Right renal pelvis (tissue), 4 donors: ENCODE measurements at regions not wholly inside any gene's neighbourhood (a gene's known extent, or its start where the extent isn't known, plus 50 kb on each side); places are given as distances from the start of the nearest gene placed in this dataset.
"Not testable (repeated sequence)": the region's sequence is repeated elsewhere in the genome, so short reads cannot be mapped to it uniquely, and the experiment has no call there.

ENCODE experiments used
- DNase-seq, 4 donors: peaks; one replicate each; pipeline ENCODE4 v3.0.0-alpha.2; 2013; ENCODE audit warnings: low read depth in 4 of 4, low spot score in 3 of 4, missing footprints in 1 of 4

DNA sequence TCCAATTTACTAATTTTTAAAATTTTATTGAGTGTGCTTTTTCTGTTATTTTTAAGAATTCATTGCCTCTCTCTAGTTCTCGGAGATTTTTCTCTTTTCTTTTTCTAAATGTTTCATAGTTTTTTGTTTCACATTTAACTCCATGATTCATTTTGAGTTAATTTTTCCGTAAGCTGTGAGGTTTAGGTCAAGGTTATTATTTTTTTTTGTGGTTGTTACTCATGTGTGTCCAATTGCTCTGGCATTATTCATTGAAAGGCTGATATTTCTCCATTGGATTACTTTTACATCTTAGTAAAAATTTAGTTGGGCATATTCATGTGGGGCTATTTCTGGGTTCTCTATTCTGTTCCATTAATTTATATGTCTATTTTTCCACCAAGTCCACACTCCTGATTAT is 220.8 kb downstream of the MID1IP1 start:
- no peak for DNase-seq

DNA sequence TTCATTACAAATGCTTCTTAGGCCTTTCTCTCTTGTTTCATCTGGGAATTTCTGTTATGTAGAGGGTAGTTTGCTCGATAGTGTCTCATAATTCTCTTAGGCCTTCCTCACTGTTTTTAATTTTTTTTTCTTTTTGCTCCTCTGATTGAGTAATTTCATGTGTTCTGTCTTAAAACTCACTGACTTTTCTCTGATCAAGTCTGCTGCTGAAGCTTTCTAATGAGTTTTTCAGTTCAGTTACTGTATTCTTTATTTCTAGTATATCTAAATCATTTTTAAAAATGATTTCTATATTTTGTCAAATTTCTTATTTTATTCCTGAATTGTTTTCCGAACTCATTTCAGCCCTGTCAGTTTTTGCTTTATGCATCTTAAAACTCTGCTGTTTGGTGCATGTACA is 228.0 kb downstream of the MID1IP1 start:
- no peak for DNase-seq

DNA sequence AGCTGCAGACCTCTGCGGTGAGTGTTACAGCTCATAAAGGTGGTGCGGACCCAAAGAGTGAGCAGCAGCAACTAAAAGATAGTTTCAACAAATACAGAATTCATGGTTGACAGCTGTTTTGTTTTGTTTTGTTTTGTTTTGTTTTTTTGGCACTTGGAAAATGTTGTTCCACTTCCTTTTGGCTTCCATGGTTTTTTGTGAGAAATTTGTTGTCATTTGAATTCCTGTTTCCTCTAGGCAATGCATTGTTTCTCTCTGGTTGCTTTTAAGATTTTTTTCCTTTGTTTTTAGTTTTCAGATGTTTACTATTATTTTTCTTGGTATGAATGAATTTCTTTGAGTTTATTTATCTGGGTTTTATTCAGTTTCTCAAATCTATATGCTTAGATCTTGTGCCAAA is 229.4 kb downstream of the MID1IP1 start:
- DNase-seq, result no peak

- DNase-seq, result no peak
These were observed 238.6 kb downstream of the MID1IP1 start for GRCh38 chrX:39039890-39040289.

DNA sequence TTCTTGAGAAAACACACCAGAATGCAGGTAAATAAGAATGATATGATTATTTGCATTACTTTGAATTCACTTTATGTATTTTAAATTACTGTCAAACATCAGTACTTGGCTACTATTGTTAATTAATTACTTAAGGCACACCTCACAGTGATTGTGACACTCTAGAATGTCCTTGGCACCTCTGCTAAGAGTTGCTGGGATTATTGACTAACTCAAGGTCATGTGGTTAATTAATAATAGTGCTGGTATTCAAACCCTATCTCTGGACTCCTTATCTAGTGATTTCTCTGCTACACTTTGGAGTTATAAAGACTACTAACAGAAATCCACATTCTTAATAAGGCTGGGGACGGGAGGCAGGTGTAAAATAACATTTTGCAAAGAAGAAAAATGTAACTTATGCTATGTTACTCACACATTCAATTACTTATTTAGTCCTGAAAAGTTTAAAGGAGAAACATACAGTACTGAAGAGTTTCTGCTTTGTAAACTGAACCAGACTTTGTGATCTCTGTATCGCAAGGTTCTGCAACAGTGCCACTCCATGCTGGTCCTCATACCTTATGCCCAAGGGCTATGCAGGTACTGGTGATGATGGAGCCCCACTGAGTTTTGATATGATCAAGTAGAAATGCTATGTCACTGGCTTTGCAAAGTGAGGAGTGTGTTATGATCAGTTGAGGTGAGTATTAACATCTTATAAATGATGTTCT is 242.7 kb downstream of the MID1IP1 start:
- no peak for DNase-seq

DNA sequence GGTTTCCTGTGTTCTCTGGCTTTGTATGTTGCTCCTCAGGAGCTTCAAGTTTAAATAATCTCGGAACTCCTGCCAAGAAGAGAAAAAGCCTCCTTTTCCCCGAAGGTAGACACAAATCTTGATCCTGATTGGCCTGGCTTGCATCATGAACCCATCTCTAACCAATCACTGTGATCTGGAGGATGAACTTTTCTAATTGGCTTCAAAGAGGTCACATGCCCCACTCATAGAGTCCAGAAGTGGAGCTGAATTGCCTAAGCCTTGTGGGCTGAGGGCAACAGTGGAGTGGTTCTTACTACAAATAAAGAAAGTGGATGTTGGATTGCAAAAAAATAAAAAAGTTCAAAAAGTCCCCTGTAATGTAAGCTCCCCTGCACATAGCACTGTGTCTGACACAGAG is 245.9 kb downstream of the MID1IP1 start:
- DNase-seq, result no peak

- DNase-seq, result no peak
These were observed 248.7 kb downstream of the MID1IP1 start for GRCh38 chrX:39049975-39050374.

DNA sequence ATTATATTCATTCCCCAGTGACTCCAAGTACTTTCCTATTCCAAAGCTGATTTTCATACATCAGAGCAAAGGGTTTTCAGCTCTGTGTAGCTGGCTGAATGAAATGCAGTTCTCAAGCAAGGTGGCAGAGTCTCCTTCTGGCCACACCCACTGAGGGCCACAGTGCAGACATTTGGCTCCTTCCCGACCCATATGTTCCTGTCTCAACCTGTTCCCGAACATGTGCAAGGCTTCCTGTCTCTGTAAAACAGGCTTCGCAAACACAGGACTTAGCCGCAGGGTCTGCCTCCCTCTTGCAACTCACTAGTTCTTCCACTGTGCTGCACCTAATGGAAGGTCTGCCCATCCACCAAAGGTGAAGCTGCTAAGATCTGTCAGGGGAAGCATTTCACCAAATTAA is 249.2 kb downstream of the MID1IP1 start:
- DNase-seq, result no peak

DNA sequence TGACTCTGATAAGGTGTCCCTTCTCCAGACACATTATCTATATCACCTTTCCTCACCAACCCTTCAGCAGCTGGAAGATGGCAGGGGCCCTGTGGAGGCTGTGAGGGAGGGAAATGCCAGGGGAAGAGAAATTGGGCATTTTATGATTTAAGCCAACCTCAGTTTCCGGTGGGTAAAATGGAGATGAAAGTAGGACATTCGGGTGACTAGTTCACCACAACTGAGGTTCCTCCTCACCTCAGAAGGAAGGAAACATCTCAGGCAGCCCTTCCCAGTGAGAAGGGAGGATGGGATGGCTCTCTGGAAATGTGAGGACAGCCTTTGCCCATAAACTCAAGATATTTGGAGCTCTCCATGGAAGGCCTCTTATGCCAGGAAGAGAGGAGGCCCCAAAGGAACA is 251.5 kb downstream of the MID1IP1 start:
- DNase-seq, result no peak

GRCh38 chrX:39058724-39059123 is 257.5 kb downstream of the MID1IP1 start:
- DNase-seq, result no peak

- no peak for DNase-seq
These were observed 258.6 kb downstream of the MID1IP1 start for GRCh38 chrX:39059866-39060265.

- no peak for DNase-seq
These were observed 261.8 kb downstream of the MID1IP1 start for GRCh38 chrX:39063037-39063436.

GRCh38 chrX:39063702-39064101 is 262.4 kb downstream of the MID1IP1 start:
- no peak for DNase-seq

DNA sequence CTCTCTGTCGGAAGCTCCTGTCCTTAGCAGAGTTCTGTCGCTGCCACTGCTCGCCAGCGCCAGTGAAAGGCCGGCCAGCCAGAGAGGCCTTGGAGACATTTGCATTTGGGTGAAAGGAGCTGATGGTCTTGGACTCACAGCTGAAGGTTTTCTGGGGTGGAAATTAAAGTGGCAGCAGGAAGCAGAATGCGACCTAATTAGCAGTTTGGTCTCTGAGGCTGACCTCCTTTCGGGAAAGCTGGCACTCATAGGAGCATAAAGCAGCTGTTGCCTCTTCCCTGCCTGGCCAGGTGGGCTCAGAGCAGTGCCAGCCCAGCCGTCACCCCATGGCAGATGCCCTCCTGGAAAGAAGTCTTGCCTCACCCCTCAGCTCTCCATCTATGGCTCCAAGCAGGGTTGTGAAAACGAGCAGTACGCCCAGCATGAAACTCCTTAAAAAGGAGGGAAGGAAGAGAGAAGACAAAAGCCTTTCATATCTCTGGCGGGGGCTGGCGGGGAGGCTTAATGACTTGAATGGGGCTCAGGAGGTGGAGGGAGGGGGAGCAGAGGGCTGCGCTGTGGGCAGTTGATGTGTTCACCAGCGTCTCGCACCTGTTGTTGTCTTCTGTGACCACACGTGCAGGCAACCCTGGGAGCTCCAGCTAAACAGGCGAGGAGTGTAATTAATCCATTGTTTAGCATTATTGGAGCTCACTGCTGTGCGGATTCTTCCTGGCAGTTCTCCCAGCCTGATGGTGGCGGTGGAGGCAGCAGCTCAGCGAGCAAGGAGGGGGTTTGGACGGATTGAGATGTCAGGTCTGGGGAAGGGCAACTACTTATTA is 264.0 kb downstream of the MID1IP1 start:
- no peak for DNase-seq

DNA sequence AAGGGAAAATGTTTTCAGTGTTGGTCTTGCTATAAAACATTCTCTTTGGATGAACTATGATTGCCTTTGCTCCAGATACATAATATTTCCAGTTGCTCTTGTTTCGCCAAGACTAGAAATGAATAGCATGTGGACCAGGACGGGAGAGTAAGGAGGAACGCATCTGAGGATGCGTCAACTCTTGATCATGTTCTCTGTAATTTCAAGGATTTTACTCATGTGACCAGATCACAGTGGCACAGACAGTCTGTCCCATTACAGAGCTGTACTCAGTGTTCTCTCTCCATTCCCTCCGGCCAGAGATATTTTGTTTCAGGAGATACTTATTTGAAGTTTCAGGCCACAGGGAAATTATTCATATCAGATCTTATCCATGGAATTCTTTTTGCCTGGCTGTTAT is 266.6 kb downstream of the MID1IP1 start:
- DNase-seq, result no peak

DNA sequence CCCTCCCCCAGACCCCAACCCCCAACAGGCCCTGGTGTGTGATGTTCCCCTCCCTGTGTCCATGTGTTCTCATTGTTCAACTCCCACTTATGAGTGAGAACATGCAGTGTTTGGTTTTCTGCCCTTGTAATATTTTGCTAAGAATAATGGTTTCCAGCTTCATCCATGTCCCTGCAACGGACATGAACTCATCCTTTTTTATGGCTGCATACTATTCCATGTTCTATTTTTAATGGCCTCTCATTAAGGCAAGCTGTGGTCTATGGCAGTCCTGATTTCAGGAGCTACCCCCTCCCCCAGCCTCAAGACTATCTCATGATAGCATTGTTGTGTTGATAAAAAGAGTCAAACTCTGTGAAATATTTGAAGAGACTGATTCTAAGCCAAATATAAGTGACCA is 267.4 kb downstream of the MID1IP1 start:
- DNase-seq, result not testable (repeated sequence)

- DNase-seq, result no peak
These were observed 268.8 kb downstream of the MID1IP1 start for GRCh38 chrX:39070009-39070408.

DNA sequence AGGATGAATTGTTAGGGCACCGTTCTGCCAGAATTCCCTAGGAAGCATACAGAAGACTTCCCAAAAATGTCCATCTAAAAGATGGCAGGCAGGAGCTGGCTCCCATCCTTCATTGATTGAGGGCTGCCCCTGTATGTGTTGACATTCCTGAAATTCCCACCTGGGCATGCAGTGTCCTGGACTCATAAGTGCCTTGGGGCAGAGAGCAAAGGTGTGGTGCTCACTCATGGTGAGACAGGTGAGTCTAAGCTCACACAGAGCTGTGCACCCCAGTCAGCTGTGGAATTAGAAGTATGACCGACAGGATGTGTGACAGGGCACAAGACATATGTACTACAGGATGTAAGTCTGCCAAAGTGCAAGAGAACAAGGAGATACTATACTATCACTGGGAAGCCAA is 271.9 kb downstream of the MID1IP1 start:
- no peak for DNase-seq

DNA sequence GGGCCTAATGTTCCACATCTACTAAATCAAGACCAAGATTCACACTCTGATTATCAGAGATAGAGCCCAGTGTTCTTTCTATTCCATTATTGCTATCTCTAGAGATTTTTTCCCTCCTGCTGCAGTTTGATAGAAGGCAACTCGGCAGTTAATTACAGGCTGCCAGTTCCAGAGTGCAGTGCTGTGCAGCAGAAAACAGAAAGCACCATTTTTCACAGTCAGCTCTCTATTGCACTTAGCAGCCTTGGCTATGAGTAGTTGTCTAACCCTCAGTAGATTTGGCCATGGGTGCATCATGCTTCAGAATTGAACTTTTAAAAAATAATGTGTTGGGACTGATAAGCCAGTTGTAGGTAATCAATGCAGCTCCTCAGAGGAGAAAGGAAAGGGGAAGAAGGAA is 295.3 kb downstream of the MID1IP1 start:
- no peak for DNase-seq

- no peak for DNase-seq
These were observed 303.5 kb downstream of the MID1IP1 start for GRCh38 chrX:39104745-39105144.

- DNase-seq, result no peak
These were observed 310.9 kb downstream of the MID1IP1 start for GRCh38 chrX:39112143-39112542.

GRCh38 chrX:39115166-39115565 is 313.9 kb downstream of the MID1IP1 start:
- no peak for DNase-seq
